HCT116 (cell line): ENCODE measurements at regions not wholly inside any gene's neighbourhood (a gene's known extent, or its start where the extent isn't known, plus 50 kb on each side); places are given as distances from the start of the nearest gene placed in this dataset.

Experiments
- ATAC-seq: fragments of 200-7000 bp; cut with Tn5 transposase; 2 replicates; pipeline ENCODE4 v1.9.1; 2020; ENCODE audit warnings: mild to moderate bottlenecking, moderate library complexity
- BruUV-seq: library from RNA; stranded (reverse); fragments of 400-500 nt; replicated peaks from 2 replicates; lab custom pipeline; 2021; lab: Mats Ljungman, UMichigan
- CTCF ChIA-PET: fragments of 300-600 bp; sonication (Branson Sonifier 250); formaldehyde crosslinking; loops from one replicate; lab custom pipeline; 2021; ENCODE audit warnings: antibody characterized with exemption; lab: Charles Lee
- POLR2A ChIA-PET: fragments of 300-600, 350-600 bp; sonication (Branson Sonifier 250); formaldehyde crosslinking; loops from one replicate; lab custom pipeline; 2021; ENCODE audit warnings: antibody characterized with exemption; lab: Charles Lee
- RAD21 ChIA-PET, 2 experiments: fragments of 300-600 bp; sonication (Branson Sonifier 250); formaldehyde crosslinking; loops; one replicate each; lab custom pipeline; 2023; ENCODE audit warnings: low total read pairs in 2 of 2; ENCODE audit not compliant: uncharacterized antibody in 2 of 2, unreplicated experiment in 2 of 2, low non-redundant PET in 1 of 2; lab: Charles Lee
- DNase-seq: peaks from one replicate; pipeline ENCODE4 v3.0.0-alpha.2; 2010; ENCODE audit warnings: low read depth, low spot score
- H2AFZ ChIP-seq: fragments of 200-600 bp; shearing (Covaris generic), sonication (generic); 2 replicates; pipeline ENCODE4 v1.6.1; 2017; ENCODE audit warnings: low read depth, mixed run types, mixed read lengths, antibody characterized with exemption, low read length; ENCODE audit not compliant: poor library complexity, severe bottlenecking
- H3K27ac ChIP-seq: 2 replicates; pipeline ENCODE4 v1.5.1; 2012; ENCODE audit warnings: low read depth, low read length
- H3K27me3 ChIP-seq: fragments of 200-600 bp; sonication (generic); 2 replicates; pipeline ENCODE4 v1.6.1; 2016; ENCODE audit warnings: mixed run types, low read length, mixed read lengths; ENCODE audit not compliant: insufficient read depth
- H3K36me3 ChIP-seq, 2 experiments: fragments of 200-500 bp in 1 of 2; fragments of 200-600 bp in 1 of 2; sonication (Bioruptor generic) in 1 of 2; sonication (generic) in 1 of 2; 2 replicates each; pipeline versions ENCODE4 v1.5.1 to v1.6.1; 2014 to 2016; ENCODE audit warnings: low read length in 2 of 2, inconsistent platforms in 1 of 2, mixed read lengths in 1 of 2, mixed run types in 1 of 2; ENCODE audit not compliant: insufficient read depth in 2 of 2, control insufficient read depth in 1 of 2
- H3K4me1 ChIP-seq, 2 experiments: fragments of 200-600 bp in 1 of 2; sonication (generic) in 1 of 2; 2 replicates each; pipeline versions ENCODE4 v1.5.1 to v1.6.1; 2012 to 2017; ENCODE audit warnings: low read length in 2 of 2, inconsistent platforms in 1 of 2, mild to moderate bottlenecking in 1 of 2, mixed read lengths in 1 of 2, mixed run types in 1 of 2, moderate library complexity in 1 of 2; ENCODE audit not compliant: insufficient read depth in 2 of 2, control insufficient read depth in 1 of 2
- H3K4me2 ChIP-seq: fragments of 200-600 bp; sonication (generic); 2 replicates; pipeline ENCODE4 v1.6.1; 2017; ENCODE audit warnings: mixed run types, low read length, mixed read lengths
- H3K4me3 ChIP-seq, 2 experiments: fragments of 200-600 bp in 1 of 2; sonication (generic) in 1 of 2; replicated peaks in 1 of 2; 2 replicates each; pipeline ENCODE4 v1.5.1; 2011 to 2016; ENCODE audit warnings: low read length in 2 of 2, control low read depth in 1 of 2, low read depth in 1 of 2, mild to moderate bottlenecking in 1 of 2, mixed read lengths in 1 of 2, mixed run types in 1 of 2
- H3K79me2 ChIP-seq: fragments of 200-600 bp; sonication (generic); 2 replicates; pipeline ENCODE4 v1.6.1; 2017; ENCODE audit warnings: mild to moderate bottlenecking, mixed run types, low read length, moderate library complexity, mixed read lengths; ENCODE audit not compliant: insufficient read depth
- H3K9ac ChIP-seq: fragments of 200-600 bp; sonication (generic); 2 replicates; pipeline ENCODE4 v1.6.1; 2016; ENCODE audit warnings: low read length, mixed read lengths
- H3K9me2 ChIP-seq: fragments of 200-600 bp; sonication (generic), shearing (Covaris generic); 2 replicates; pipeline ENCODE4 v1.6.1; 2017; ENCODE audit warnings: mixed run types, mild to moderate bottlenecking, moderate library complexity; ENCODE audit not compliant: insufficient read depth
- H3K9me3 ChIP-seq, 2 experiments: fragments of 200-500 bp in 1 of 2; fragments of 200-600 bp in 1 of 2; sonication (Bioruptor generic) in 1 of 2; sonication (generic) in 1 of 2; 2 replicates each; pipeline ENCODE4 v1.6.1; 2014 to 2017; ENCODE audit warnings: low read length in 2 of 2, mixed read lengths in 2 of 2, inconsistent platforms in 1 of 2, low read depth in 1 of 2, mild to moderate bottlenecking in 1 of 2, mixed run types in 1 of 2, moderate library complexity in 1 of 2; ENCODE audit not compliant: control insufficient read depth in 1 of 2, insufficient read depth in 1 of 2
- H4K20me1 ChIP-seq: fragments of 200-600 bp; sonication (generic), shearing (Covaris generic); 2 replicates; pipeline ENCODE4 v1.6.1; 2017; ENCODE audit warnings: mixed run types, mild to moderate bottlenecking, moderate library complexity; ENCODE audit not compliant: insufficient read depth
- CEBPB ChIP-seq: IDR thresholded peaks from 2 replicates; pipeline ENCODE4 v1.6.1; 2012; ENCODE audit warnings: low read depth
- EGR1 ChIP-seq: IDR thresholded peaks from 2 replicates; pipeline ENCODE4 v1.6.1; 2012; ENCODE audit warnings: low read depth
- ELF1 ChIP-seq: IDR thresholded peaks from 2 replicates; pipeline ENCODE4 v1.6.1; 2012; ENCODE audit warnings: low read depth, borderline replicate concordance
- POLR2AphosphoS5 ChIP-seq: IDR thresholded peaks from 2 replicates; pipeline ENCODE4 v1.6.1; 2011; ENCODE audit warnings: mild to moderate bottlenecking, low read depth, low read length, moderate library complexity
- REST ChIP-seq: IDR thresholded peaks from 2 replicates; pipeline ENCODE4 v1.6.1; 2012; ENCODE audit warnings: low read depth
- SIN3A ChIP-seq: IDR thresholded peaks from 2 replicates; pipeline ENCODE4 v1.6.1; 2012; ENCODE audit warnings: low read depth
- SP1 ChIP-seq: IDR thresholded peaks from 2 replicates; pipeline ENCODE4 v1.6.1; 2012; ENCODE audit warnings: low read depth
- SRF ChIP-seq: IDR thresholded peaks from 2 replicates; pipeline ENCODE4 v1.6.1; 2012; ENCODE audit warnings: low read depth
- YY1 ChIP-seq: IDR thresholded peaks from 2 replicates; pipeline ENCODE4 v1.6.1; 2011; ENCODE audit warnings: low read length, low read depth, moderate library complexity, mild to moderate bottlenecking; ENCODE audit not compliant: insufficient replicate concordance; ENCODE audit errors: extremely low read depth
- ZNF274 ChIP-seq: fragments of 200-500 bp; sonication (Bioruptor generic); IDR thresholded peaks from 2 replicates; pipeline ENCODE4 v1.6.1; 2014; ENCODE audit warnings: mild to moderate bottlenecking, low read depth, low read length, inconsistent platforms
- intact Hi-C: fragments of 100-400 bp; cut with micrococcal nuclease; formaldehyde crosslinking; loops from 2 replicates; pipeline ENCODE4 v1.10.0; 2022
- TF ChIP-seq, protein P1 (sequence below): IDR thresholded peaks from 2 replicates; pipeline ENCODE4 v1.6.1; 2011; ENCODE audit warnings: mild to moderate bottlenecking, low read length, moderate library complexity; ENCODE audit not compliant: insufficient replicate concordance; ENCODE audit errors: extremely low read depth

DNA sequence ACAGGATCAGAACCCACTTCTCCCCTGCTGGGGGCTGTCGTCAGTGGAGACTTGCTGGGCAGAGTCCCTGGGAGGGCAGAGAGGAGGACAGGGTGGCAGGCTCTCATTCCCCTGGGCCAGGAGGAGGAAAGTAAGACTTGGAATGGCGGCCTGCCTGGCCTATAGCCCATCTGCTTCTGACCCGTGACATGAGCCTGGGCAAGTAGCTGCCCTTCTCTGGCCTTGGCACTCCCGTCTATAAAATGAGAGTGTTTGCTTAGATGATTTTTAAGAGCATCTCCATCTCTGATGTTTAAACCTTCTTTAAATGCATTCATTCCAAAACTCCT lies 173.0 kb downstream of the DDX1 start:
- POLR2A ChIA-PET, result no interaction called here
- BruUV-seq, result no TSS peak
- no peaks in the 10 kb centered on the region for H4K20me1 ChIP-seq
- H3K27me3 ChIP-seq, result peaks cover 10% of the 10 kb centered on the region; the same call in 1 of the 2 replicates
- intact Hi-C loops, result no loop called here
- no peaks in the 10 kb centered on the region for H3K4me1 ChIP-seq
- RAD21 ChIA-PET, result no interaction called here
- no peak overlapping the region for H3K4me2 ChIP-seq
- TF ChIP-seq SP1 (no peak), REST (no peak), SIN3A (no peak), POLR2AphosphoS5 (no peak), SRF (no peak), ZNF274 (no peak), ELF1 (no peak), EGR1 (no peak)
- no peak overlapping the region for H3K9ac ChIP-seq
- H3K36me3 ChIP-seq, result no peaks in the 10 kb centered on the region
- H3K9me2 ChIP-seq, result no peaks in the 10 kb centered on the region
- H3K4me3 ChIP-seq, result no peak overlapping the region
- no peak overlapping the region for H2AFZ ChIP-seq
- CTCF ChIA-PET, result no interaction called here
- H3K9me3 ChIP-seq, result no peaks in the 10 kb centered on the region
- DNase-seq (no peak), ATAC-seq (no peak)
- H3K79me2 ChIP-seq, result no peaks in the 10 kb centered on the region
- H3K27ac ChIP-seq, result no peak overlapping the region

DNA sequence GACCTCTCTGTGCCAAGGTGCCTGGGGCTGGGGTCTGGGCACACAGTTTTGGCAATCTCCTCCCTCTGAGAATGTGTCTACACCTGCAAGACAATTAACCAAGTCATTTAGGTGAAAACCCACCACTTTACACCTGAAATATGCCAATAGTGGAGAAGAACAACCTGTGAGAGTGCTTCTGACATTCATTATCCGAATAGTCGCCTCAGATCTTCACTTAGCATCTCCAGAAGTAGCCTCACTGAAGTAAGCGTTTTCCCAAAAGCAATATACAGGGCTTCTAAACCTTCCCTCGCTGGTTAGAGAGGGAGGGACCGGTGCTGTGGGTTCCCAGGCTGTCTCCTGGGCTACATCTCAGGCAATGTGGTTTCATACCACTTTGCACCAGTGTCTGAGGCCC lies 173.5 kb downstream of the DDX1 start:
- RAD21 ChIA-PET, result no interaction called here
- intact Hi-C loops, result no loop called here
- H3K27me3 ChIP-seq, result peaks cover 10% of the 10 kb centered on the region; the same call in 1 of the 2 replicates

More for the DNA sequence above, 173.5 kb downstream of the DDX1 start:
- Histone ChIP-seq H2AFZ (no peak overlapping the region), H3K27ac (no peak overlapping the region), H3K9me2 (no peaks in the 10 kb centered on the region), H4K20me1 (no peaks in the 10 kb centered on the region), H3K9me3 (no peaks in the 10 kb centered on the region), H3K79me2 (no peaks in the 10 kb centered on the region), H3K36me3 (no peaks in the 10 kb centered on the region), H3K4me2 (no peak overlapping the region), H3K9ac (no peak overlapping the region), H3K4me1 (no peaks in the 10 kb centered on the region), H3K4me3 (no peak overlapping the region)
- no peak for DNase-seq
- CTCF ChIA-PET, result no interaction called here
- no peak for ATAC-seq
- no TSS peak for BruUV-seq
- TF ChIP-seq, protein P1, sequence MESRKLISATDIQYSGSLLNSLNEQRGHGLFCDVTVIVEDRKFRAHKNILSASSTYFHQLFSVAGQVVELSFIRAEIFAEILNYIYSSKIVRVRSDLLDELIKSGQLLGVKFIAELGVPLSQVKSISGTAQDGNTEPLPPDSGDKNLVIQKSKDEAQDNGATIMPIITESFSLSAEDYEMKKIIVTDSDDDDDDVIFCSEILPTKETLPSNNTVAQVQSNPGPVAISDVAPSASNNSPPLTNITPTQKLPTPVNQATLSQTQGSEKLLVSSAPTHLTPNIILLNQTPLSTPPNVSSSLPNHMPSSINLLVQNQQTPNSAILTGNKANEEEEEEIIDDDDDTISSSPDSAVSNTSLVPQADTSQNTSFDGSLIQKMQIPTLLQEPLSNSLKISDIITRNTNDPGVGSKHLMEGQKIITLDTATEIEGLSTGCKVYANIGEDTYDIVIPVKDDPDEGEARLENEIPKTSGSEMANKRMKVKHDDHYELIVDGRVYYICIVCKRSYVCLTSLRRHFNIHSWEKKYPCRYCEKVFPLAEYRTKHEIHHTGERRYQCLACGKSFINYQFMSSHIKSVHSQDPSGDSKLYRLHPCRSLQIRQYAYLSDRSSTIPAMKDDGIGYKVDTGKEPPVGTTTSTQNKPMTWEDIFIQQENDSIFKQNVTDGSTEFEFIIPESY, result no peak
- TF ChIP-seq SRF (no peak), YY1 (no peak), CEBPB (no peak)
- POLR2A ChIA-PET, result no interaction called here
